B cell (primary cell): ENCODE measurements at regions not wholly inside any gene's neighbourhood (a gene's known extent, or its start where the extent isn't known, plus 50 kb on each side); places are given as distances from the start of the nearest gene placed in this dataset.
"Not testable (repeated sequence)": the region's sequence is repeated elsewhere in the genome, so short reads cannot be mapped to it uniquely, and the experiment has no call there.

Experiments
- EZH2 ChIP-seq: IDR thresholded peaks from 2 replicates; pipeline ENCODE4 v1.6.1; 2012; ENCODE audit warnings: borderline replicate concordance, low read depth, mild to moderate bottlenecking, moderate library complexity, low read length; ENCODE audit not compliant: insufficient read depth, poor library complexity, severe bottlenecking
- TF ChIP-seq, protein P1 (sequence below): fragments of 200-600 bp; IDR thresholded peaks from one replicate; pipeline ENCODE4 v1.8.0; 2022; ENCODE audit warnings: antibody characterized with exemption, mild to moderate bottlenecking

DNA sequence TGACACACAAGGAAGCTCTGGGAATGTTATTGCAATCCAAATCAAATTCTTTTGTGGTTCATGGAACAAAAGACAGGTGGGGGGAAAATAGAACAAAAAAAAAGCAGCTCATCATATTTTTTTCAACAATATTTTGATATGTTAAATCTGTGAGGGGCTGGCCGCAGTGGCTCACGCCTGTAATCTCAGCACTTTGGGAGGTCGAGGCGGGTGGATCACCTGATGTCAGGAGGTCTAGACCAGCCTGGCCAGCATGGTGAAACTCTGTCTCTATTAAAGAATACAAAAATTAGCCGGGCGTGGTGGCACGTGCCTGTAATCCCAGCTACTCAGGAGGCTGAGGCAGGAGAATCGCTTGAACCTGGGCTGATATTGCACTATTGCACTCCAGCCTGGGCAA lies 279.4 kb upstream of the SPAG17 start:
- TF ChIP-seq, protein P1, sequence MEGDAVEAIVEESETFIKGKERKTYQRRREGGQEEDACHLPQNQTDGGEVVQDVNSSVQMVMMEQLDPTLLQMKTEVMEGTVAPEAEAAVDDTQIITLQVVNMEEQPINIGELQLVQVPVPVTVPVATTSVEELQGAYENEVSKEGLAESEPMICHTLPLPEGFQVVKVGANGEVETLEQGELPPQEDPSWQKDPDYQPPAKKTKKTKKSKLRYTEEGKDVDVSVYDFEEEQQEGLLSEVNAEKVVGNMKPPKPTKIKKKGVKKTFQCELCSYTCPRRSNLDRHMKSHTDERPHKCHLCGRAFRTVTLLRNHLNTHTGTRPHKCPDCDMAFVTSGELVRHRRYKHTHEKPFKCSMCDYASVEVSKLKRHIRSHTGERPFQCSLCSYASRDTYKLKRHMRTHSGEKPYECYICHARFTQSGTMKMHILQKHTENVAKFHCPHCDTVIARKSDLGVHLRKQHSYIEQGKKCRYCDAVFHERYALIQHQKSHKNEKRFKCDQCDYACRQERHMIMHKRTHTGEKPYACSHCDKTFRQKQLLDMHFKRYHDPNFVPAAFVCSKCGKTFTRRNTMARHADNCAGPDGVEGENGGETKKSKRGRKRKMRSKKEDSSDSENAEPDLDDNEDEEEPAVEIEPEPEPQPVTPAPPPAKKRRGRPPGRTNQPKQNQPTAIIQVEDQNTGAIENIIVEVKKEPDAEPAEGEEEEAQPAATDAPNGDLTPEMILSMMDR = not testable (repeated sequence)
- TF ChIP-seq EZH2 = not testable (repeated sequence)
